Dermis microvascular lymphatic vessel endothelial cell (primary cell): ENCODE measurements at regions not wholly inside any gene's neighbourhood (a gene's known extent, or its start where the extent isn't known, plus 50 kb on each side); places are given as distances from the start of the nearest gene placed in this dataset.

ENCODE experiments used
- DNase-seq, 2 donors: peaks; one replicate each; pipeline versions ENCODE4 v3.0.0 to v3.0.0-alpha.2; 2010; ENCODE audit warnings: low read depth in 2 of 2

GRCh38 chr5:175765858-175766257, 105.5 kb upstream of the CPLX2 start:
- no peak for DNase-seq

GRCh38 chr5:175766963-175767362, 104.4 kb upstream of the CPLX2 start:
- DNase-seq: no peak

- no peak for DNase-seq
These were observed 98.4 kb upstream of the CPLX2 start for GRCh38 chr5:175772747-175773533.

GRCh38 chr5:175773534-175774070, 97.8 kb upstream of the CPLX2 start:
- peak in 1 of 2 donors; percentile 22 for DNase-seq

- no peak for DNase-seq
These were observed 96.0 kb upstream of the CPLX2 start for GRCh38 chr5:175775416-175775815.

GRCh38 chr5:175778951-175779503, 92.4 kb upstream of the CPLX2 start:
- peak; percentile 60 to 89 for DNase-seq

- DNase-seq: no peak
These were observed 87.6 kb upstream of the CPLX2 start for GRCh38 chr5:175783739-175784138.

GRCh38 chr5:175784230-175784629, 87.1 kb upstream of the CPLX2 start:
- DNase-seq: no peak

- no peak for DNase-seq
These were observed 85.7 kb upstream of the CPLX2 start for GRCh38 chr5:175785681-175786080.

GRCh38 chr5:175788155-175788787, 83.1 kb upstream of the CPLX2 start:
- no peak for DNase-seq

GRCh38 chr5:175789670-175790069, 81.7 kb upstream of the CPLX2 start:
- DNase-seq: no peak

GRCh38 chr5:175790796-175791195, 80.6 kb upstream of the CPLX2 start:
- DNase-seq: no peak

GRCh38 chr5:175795959-175796358, 75.4 kb upstream of the CPLX2 start:
- DNase-seq: no peak

- DNase-seq: peak; percentile 48 to 86
These were observed 74.6 kb upstream of the CPLX2 start for GRCh38 chr5:175796536-175797499.

- no peak for DNase-seq
These were observed 73.8 kb upstream of the CPLX2 start for GRCh38 chr5:175797521-175798038.

GRCh38 chr5:175798626-175799025, 72.8 kb upstream of the CPLX2 start:
- DNase-seq: no peak

- no peak for DNase-seq
These were observed 70.7 kb upstream of the CPLX2 start for GRCh38 chr5:175800656-175801081.

GRCh38 chr5:175802361-175802760, 69.0 kb upstream of the CPLX2 start:
- DNase-seq: no peak

GRCh38 chr5:175803254-175803653, 68.1 kb upstream of the CPLX2 start:
- DNase-seq: no peak

GRCh38 chr5:175803736-175804454, 67.5 kb upstream of the CPLX2 start:
- no peak for DNase-seq
